Effector memory CD8-positive, alpha-beta T cell (primary cell): ENCODE measurements at regions not wholly inside any gene's neighbourhood (a gene's known extent, or its start where the extent isn't known, plus 50 kb on each side); places are given as distances from the start of the nearest gene placed in this dataset.

Experiments
- ATAC-seq: fragments of 150-1000 bp; cut with Tn5 transposase; replicated peaks from 2 replicates; pipeline ENCODE4 v1.10.0; 2021; ENCODE audit warnings: mild to moderate bottlenecking, moderate library complexity
- DNase-seq, 3 experiments: peaks; one replicate each; pipeline ENCODE4 v3.0.0; 2021
- H3K27ac Mint-ChIP-seq, 2 donors: one replicate each; pipeline ENCODE4 v1.8.0; 2022; ENCODE audit warnings: mild to moderate bottlenecking in 2 of 2, mixed read lengths in 2 of 2, moderate library complexity in 2 of 2
- H3K27me3 Mint-ChIP-seq, 2 donors: one replicate each; pipeline ENCODE4 v1.8.0; 2022; ENCODE audit warnings: mixed read lengths in 2 of 2
- H3K36me3 Mint-ChIP-seq: one replicate; pipeline ENCODE4 v1.8.0; 2022; ENCODE audit warnings: mild to moderate bottlenecking, moderate library complexity, mixed read lengths; ENCODE audit not compliant: insufficient read depth
- H3K4me1 Mint-ChIP-seq, 2 donors: one replicate each; pipeline ENCODE4 v1.8.0; 2022; ENCODE audit warnings: low read depth in 2 of 2, mixed read lengths in 2 of 2
- H3K4me3 Mint-ChIP-seq, 2 donors: one replicate each; pipeline ENCODE4 v1.8.0; 2022; ENCODE audit warnings: mild to moderate bottlenecking in 2 of 2, mixed read lengths in 2 of 2, moderate library complexity in 2 of 2
- H3K9me3 Mint-ChIP-seq, 2 donors: one replicate each; pipeline ENCODE4 v1.8.0; 2022; ENCODE audit warnings: mixed read lengths in 2 of 2

DNA sequence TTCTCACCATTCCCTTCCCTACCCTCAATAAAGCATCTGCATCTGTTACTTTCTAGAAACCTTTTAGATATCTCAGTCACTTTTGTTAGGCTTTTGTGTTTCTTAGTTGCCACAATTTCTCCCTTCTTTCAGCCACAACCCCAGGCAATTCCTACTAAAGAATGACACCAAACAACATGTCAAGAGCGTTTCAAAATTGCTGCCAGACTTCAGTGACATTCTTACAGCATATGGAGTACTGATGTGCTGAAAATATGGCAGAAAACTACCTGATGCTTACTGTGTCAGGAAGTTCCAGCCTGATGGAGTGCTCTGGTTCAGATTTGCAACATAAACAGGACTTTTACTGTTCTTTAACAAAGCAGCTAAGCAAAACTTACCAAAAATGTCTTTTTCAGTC, 957.7 kb upstream of the POU3F3 start:
- Mint-ChIP-seq H3K4me1 (no peaks in the 10 kb centered on the region), H3K36me3 (no peaks in the 10 kb centered on the region), H3K9me3 (peaks cover 0 to 8% of the 10 kb centered on the region in 2 donors), H3K27ac (no peak overlapping the region), H3K4me3 (no peak overlapping the region), H3K27me3 (no peaks in the 10 kb centered on the region)
- DNase-seq, result no peak
- no peak for ATAC-seq

DNA sequence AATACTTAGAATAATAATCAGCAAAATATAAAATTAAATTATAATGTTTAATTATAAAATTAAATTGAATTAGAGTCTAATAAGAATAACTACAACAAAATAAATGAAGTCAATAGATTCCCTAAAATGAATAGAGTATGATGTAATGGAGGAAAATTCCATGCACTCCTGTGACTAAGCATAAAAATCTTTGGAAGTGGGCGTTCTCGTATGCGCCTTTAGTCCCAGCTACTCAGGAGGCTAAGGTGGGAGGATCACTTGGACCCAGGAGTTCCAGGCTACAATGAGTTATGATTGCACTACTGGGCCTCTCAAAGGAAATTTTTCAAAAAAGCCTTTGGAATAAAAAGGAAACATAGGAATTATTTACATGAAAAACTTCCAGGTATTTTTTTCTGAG, 955.4 kb upstream of the POU3F3 start:
- H3K9me3 Mint-ChIP-seq, result peaks cover 6 to 11% of the 10 kb centered on the region in 2 donors
- no peak overlapping the region for H3K4me3 Mint-ChIP-seq

DNA sequence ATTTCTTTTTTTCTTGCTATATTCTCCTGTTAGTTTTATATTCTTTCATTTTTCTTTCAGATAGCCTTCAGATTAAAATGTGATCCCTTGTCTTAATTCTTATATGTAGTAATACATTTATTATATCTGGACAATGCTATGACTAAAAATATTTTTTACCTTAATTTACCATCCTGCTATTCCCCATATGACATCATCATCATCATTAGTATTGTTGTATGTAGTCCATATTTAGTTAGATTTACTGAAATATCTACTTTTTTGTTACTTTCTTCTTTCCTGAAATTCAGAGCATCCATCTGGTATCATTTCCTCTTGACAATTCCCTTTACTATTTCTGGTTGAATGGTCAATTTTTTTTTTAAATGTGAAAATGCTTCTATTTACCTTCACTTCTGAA, 951.6 kb upstream of the POU3F3 start:
- no peaks in the 10 kb centered on the region for H3K27me3 Mint-ChIP-seq
- no peak for ATAC-seq
- DNase-seq, result no peak
- H3K36me3 Mint-ChIP-seq, result no peaks in the 10 kb centered on the region
- no peak overlapping the region for H3K4me3 Mint-ChIP-seq
- H3K4me1 Mint-ChIP-seq, result no peaks in the 10 kb centered on the region
- H3K9me3 Mint-ChIP-seq, result peaks cover 2 to 11% of the 10 kb centered on the region in 2 donors
- H3K27ac Mint-ChIP-seq, result no peak overlapping the region

More for the DNA sequence above, 955.4 kb upstream of the POU3F3 start:
- Mint-ChIP-seq H3K27ac (no peak overlapping the region), H3K4me1 (no peaks in the 10 kb centered on the region), H3K27me3 (no peaks in the 10 kb centered on the region), H3K36me3 (no peaks in the 10 kb centered on the region)
- ATAC-seq (no peak), DNase-seq (no peak)

DNA sequence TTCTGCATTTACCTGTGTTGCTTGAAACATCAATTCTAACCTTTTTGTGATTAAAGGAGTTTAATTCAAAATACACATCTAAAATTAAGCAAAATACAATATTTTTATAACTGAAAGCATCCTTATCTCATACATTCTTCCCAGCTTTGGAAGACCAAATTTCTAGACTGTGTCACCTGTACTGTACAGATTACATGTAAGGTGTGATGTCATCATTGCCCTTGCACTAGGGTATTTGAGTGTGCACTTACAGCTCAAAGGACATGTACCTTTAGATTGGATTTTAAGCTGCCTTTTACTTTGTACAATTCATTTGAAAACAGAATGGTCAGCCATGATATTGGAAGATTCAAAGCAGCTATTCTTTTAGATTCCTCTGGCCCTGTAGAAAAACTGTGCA, 932.8 kb upstream of the POU3F3 start:
- Mint-ChIP-seq H3K9me3 (peaks cover 18 to 21% of the 10 kb centered on the region in 2 donors), H3K4me3 (no peak overlapping the region), H3K4me1 (no peaks in the 10 kb centered on the region), H3K36me3 (no peaks in the 10 kb centered on the region), H3K27ac (no peak overlapping the region), H3K27me3 (no peaks in the 10 kb centered on the region)
- ATAC-seq, result no peak
- no peak for DNase-seq

DNA sequence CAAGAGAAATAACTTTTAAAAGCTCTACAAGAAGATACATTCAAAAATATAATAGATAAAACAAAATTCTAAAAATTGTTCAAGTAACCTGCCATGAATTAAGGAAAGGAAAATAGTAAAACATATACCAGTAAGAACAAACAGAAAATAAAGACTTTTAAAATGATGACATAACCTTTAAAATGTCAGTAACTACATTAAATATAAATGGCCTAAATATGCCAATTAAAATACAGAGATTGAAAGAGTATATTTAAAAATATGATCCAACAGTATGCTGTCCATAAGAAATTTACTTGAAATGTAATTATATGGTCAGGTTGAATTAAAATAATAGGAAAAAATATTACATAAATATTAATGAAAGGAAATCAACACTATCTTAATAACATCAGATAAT, 911.7 kb upstream of the POU3F3 start:
- Mint-ChIP-seq H3K9me3 (peaks cover 6 to 8% of the 10 kb centered on the region in 2 donors), H3K27me3 (no peaks in the 10 kb centered on the region), H3K4me3 (no peak overlapping the region), H3K36me3 (no peaks in the 10 kb centered on the region), H3K27ac (no peak overlapping the region), H3K4me1 (no peaks in the 10 kb centered on the region)
- ATAC-seq (no peak), DNase-seq (no peak)

DNA sequence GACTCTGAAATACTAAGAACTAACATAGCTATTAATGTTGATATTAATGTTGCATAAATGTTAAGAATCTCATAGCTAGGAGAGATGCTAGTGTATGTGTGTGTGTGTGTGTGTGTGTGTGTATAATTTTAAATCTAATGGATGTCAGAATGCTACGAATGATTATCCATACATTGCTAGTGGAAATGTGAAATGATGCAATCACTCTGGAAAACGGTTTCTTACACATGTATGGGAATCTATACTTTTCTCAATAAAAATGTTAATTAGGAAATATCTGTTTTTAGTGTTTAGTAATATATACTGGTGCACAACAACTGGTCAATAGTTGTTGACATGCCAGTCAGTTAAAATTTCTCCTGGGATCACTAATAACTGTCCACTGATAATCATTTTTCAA, 908.8 kb upstream of the POU3F3 start:
- Mint-ChIP-seq H3K27ac (no peak overlapping the region), H3K4me3 (no peak overlapping the region), H3K4me1 (no peaks in the 10 kb centered on the region), H3K36me3 (no peaks in the 10 kb centered on the region), H3K9me3 (peaks cover 3 to 6% of the 10 kb centered on the region in 2 donors), H3K27me3 (no peaks in the 10 kb centered on the region)
- ATAC-seq (no peak), DNase-seq (no peak)

DNA sequence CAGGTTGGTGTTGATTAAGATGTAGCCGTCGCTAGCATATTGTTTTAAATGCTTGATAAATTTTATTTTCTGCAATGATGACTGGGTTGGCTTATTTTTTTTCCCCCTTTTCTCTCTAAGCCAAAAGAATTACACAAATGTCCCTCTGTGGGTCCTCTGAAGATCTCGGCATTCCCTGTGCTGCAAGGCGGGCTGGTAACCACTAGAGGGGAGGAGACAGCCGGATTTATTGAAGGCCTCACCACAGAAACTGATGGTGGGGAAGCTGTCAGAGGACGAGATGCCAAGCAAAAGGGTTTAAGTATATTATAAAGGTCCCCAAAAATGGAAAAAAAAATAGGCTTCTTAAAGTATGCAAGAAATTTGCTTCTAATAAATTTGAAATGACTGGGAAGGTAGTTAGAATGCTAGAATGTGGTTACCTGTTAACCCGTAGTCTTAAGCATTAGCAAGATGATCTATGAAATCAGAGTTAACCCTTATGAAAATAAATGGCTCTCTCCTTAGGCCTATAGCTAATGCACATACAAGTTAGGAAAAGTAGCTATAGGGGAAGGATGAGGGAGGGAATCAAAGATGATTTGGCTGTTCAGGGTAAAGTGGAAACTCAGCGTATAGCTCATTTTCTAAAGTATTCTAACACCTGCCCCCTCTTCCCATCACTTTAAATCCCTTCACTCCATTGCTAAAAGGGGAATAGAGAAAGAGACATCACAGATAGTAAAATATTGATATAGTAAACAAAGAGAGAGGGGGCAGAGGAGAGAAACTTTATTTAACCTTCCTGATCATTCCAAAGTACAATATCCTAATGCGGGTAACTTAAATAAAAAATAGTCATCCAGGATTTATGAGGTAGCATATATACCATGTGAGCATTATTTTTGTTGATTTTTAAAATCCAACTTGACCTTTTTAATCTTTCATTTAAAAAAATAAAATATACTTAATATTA, 894.5 kb upstream of the POU3F3 start:
- no peaks in the 10 kb centered on the region for H3K27me3 Mint-ChIP-seq
- H3K9me3 Mint-ChIP-seq, result peaks cover 7 to 22% of the 10 kb centered on the region in 2 donors
- no peaks in the 10 kb centered on the region for H3K4me1 Mint-ChIP-seq
- H3K27ac Mint-ChIP-seq, result no peak overlapping the region
- no peak overlapping the region for H3K4me3 Mint-ChIP-seq
- no peaks in the 10 kb centered on the region for H3K36me3 Mint-ChIP-seq
- ATAC-seq (no peak), DNase-seq (no peak)

DNA sequence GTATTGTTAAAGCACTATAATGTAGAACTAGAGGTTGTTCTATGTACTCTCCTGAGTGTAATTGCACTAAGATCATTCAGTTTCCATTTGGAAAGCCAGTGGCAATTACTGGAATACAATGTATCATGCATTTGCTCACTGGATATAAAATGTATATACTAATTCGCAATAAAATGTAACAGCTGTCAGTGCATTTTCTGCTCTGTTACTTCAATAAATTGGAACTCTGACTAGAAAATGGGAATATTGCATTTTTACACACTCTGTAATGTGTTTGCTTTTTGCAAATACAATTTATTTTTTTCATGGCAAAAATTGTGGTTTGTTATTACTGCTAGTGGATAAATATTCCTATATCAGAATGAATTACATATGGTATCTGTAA, 893.8 kb upstream of the POU3F3 start:
- no peak for ATAC-seq
- Mint-ChIP-seq H3K4me3 (no peak overlapping the region), H3K36me3 (no peaks in the 10 kb centered on the region), H3K27ac (no peak overlapping the region), H3K4me1 (no peaks in the 10 kb centered on the region), H3K27me3 (no peaks in the 10 kb centered on the region), H3K9me3 (peaks cover 7 to 22% of the 10 kb centered on the region in 2 donors)
- no peak for DNase-seq

DNA sequence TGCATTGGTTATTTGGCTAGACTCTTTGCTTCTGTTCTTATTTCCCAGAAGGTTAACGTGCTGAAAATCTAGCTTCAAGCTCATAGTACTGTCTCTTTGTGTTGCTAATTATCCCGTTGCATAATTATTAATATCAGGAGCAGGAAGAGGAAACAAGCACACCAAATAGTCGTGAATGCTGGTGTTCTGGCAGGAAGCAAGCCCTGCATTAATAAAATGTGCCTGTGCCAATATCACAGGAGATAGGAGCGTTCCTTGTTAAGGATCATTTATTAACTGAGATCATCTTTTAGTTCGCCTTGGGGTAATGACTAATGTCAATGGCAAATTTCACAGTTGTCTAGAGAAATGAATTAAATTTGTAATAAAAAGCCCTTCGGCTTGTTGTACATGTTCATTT, 893.0 kb upstream of the POU3F3 start:
- Mint-ChIP-seq H3K36me3 (no peaks in the 10 kb centered on the region), H3K27me3 (no peaks in the 10 kb centered on the region), H3K9me3 (peaks cover 10 to 22% of the 10 kb centered on the region in 2 donors), H3K4me3 (no peak overlapping the region), H3K27ac (no peak overlapping the region), H3K4me1 (no peaks in the 10 kb centered on the region)
- ATAC-seq, result no peak
- DNase-seq, result no peak

DNA sequence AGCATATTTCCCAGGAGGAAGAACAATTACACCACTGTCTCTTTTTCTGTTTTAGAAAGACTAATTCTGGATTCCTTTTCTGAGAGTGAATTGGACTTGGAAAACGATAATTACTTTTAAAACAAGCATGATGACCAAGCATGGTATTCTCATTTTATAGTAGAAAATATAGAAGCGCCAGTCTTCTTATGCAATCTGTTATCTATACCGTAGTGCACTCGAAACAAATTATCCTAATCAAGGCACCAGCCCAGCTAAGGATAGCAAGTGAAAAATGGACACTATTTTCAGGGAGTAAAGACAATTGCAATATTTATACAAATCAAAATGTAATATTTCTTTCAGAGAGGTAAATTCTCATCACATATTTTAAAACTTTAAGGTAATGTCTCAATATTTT, 892.1 kb upstream of the POU3F3 start:
- no peaks in the 10 kb centered on the region for H3K27me3 Mint-ChIP-seq
- H3K27ac Mint-ChIP-seq, result no peak overlapping the region
- H3K9me3 Mint-ChIP-seq, result peaks cover 5 to 15% of the 10 kb centered on the region in 2 donors
- no peaks in the 10 kb centered on the region for H3K4me1 Mint-ChIP-seq
- H3K4me3 Mint-ChIP-seq, result no peak overlapping the region
- H3K36me3 Mint-ChIP-seq, result no peaks in the 10 kb centered on the region
- DNase-seq (no peak), ATAC-seq (no peak)

DNA sequence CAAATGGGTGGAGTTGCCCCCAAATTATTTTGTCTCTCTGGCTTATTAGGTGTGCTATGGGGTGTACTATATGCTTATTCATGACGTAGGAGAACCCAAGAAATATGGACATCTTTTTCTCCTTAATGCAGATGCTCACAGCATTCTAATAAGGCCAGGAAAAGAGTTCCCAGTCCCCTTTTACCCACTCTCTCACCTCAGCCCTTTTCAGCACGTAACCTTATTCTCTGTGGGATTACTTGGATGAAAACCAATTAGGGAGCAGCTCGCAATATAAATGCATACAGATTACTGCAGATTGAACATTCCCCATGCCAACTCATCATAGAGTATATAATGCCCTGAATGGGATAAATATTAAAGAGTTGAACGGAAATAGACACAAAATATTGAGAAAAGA, 891.2 kb upstream of the POU3F3 start:
- no peak overlapping the region for H3K4me3 Mint-ChIP-seq
- peaks cover 5 to 15% of the 10 kb centered on the region in 2 donors for H3K9me3 Mint-ChIP-seq
- ATAC-seq (no peak), DNase-seq (no peak)
- H3K36me3 Mint-ChIP-seq, result no peaks in the 10 kb centered on the region
- H3K27ac Mint-ChIP-seq, result no peak overlapping the region
- no peaks in the 10 kb centered on the region for H3K4me1 Mint-ChIP-seq
- no peaks in the 10 kb centered on the region for H3K27me3 Mint-ChIP-seq

DNA sequence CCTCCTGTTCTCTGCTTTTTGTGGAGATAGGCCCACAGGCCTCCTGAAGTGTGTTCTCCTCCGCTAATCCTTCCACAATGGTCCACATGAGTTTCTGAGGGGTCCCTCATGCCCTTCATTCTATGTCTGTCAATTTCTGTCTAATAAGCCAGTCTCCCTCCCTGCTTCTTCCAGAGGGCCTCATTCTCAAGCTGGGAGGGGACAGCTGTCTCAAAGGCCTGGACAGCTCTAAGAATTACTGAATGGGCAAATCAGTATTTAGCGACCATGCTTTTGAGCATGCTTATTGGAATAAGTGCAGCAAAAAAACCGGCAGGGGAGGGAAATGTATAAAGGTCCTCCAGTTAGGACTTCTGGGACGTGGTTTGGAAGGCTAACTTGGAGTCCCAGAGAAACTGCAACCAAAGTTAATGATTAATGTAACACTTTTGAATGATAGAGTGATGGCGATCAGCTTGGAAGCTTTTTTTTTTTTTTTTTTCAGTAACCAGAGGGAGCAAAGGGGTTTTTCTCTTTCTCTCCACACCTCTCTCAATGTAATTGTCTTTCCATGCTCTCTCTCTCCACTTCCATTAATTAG, 890.7 kb upstream of the POU3F3 start:
- ATAC-seq (no peak), DNase-seq (no peak)
- Mint-ChIP-seq H3K27me3 (no peaks in the 10 kb centered on the region), H3K27ac (no peak overlapping the region), H3K36me3 (no peaks in the 10 kb centered on the region), H3K4me1 (no peaks in the 10 kb centered on the region), H3K4me3 (no peak overlapping the region), H3K9me3 (peaks cover 6 to 15% of the 10 kb centered on the region in 2 donors)

DNA sequence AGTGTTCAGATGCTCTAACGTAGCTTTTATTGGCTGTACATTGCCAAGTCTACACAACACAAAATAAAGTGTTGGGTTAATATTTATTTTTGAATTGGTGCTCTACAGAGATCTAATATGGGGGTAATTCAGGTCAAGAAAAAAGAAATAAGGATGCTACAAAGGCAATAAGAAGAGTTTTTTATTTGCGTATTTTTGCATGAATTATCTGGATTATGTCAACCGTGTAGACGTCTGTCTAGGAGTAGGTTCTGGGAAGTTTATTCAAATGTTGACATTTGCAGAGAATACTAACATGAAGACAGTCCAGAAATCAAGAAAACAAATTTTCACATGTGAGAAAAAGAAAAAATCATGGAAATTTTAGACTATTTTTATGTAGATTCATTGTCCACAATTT, 876.7 kb upstream of the POU3F3 start:
- no peak overlapping the region for H3K27ac Mint-ChIP-seq
- H3K27me3 Mint-ChIP-seq, result no peaks in the 10 kb centered on the region
- H3K4me1 Mint-ChIP-seq, result no peaks in the 10 kb centered on the region
- no peak for DNase-seq
- H3K36me3 Mint-ChIP-seq, result no peaks in the 10 kb centered on the region
- ATAC-seq, result no peak
- H3K9me3 Mint-ChIP-seq, result peaks cover 5 to 7% of the 10 kb centered on the region in 2 donors
- no peak overlapping the region for H3K4me3 Mint-ChIP-seq

DNA sequence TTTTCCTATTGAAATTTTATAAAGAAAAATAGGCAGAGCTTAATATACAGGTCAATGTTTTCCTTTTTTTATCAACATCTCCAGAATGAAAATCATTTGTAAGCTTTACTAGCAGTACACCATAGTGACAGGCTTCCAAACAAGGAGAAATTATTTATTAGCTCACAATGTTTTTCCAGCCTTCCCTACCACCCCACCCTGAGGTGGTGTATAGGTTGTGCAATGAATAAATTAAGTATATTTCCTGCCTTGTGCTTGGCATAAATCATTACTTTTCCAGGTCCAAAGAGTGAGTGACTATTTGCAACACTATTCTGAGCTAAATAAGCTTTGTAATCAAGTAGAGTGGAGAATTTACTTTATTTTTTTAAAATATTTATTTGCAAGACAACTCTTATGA, 876.2 kb upstream of the POU3F3 start:
- DNase-seq (no peak), ATAC-seq (no peak)
- H3K4me3 Mint-ChIP-seq, result no peak overlapping the region
- H3K27me3 Mint-ChIP-seq, result no peaks in the 10 kb centered on the region
- peaks cover 5 to 7% of the 10 kb centered on the region in 2 donors for H3K9me3 Mint-ChIP-seq
- no peaks in the 10 kb centered on the region for H3K4me1 Mint-ChIP-seq
- no peak overlapping the region for H3K27ac Mint-ChIP-seq
- H3K36me3 Mint-ChIP-seq, result no peaks in the 10 kb centered on the region
